GM20000 (cell line): ENCODE measurements at regions not wholly inside any gene's neighbourhood (a gene's known extent, or its start where the extent isn't known, plus 50 kb on each side); places are given as distances from the start of the nearest gene placed in this dataset.

Source experiments
- DNase-seq: peaks from one replicate; pipeline ENCODE4 v3.0.0; 2012; ENCODE audit warnings: low spot score
- CTCF ChIP-seq: IDR thresholded peaks from 2 replicates; pipeline ENCODE4 v1.5.1; 2012; ENCODE audit warnings: mild to moderate bottlenecking, control low read depth; ENCODE audit errors: extremely low read depth, missing control alignments

GRCh38 chr11:112837162-112837826, 123.9 kb upstream of the NCAM1 start:
- no peak for TF ChIP-seq CTCF
- no peak for DNase-seq

GRCh38 chr11:112839051-112839450, 122.2 kb upstream of the NCAM1 start:
- no peak for DNase-seq
- no peak for TF ChIP-seq CTCF

- TF ChIP-seq CTCF: no peak
- DNase-seq: no peak
These were observed 119.5 kb upstream of the NCAM1 start for GRCh38 chr11:112841729-112842128.

- no peak for DNase-seq
- no peak for TF ChIP-seq CTCF
These were observed 119.1 kb upstream of the NCAM1 start for GRCh38 chr11:112842151-112842550.

GRCh38 chr11:112844517-112844916, 116.7 kb upstream of the NCAM1 start:
- no peak for TF ChIP-seq CTCF
- no peak for DNase-seq

GRCh38 chr11:112847568-112847967, 113.7 kb upstream of the NCAM1 start:
- TF ChIP-seq CTCF: no peak
- DNase-seq: no peak

GRCh38 chr11:112852143-112852866, 108.9 kb upstream of the NCAM1 start:
- DNase-seq: no peak
- TF ChIP-seq CTCF: no peak
